ENCODE measurements at regions not wholly inside any gene's neighbourhood (a gene's known extent, or its start where the extent isn't known, plus 50 kb on each side); places are given as distances from the start of the nearest gene placed in this dataset.
A peak's percentile ranks its signal among the peaks of the same experiment; 100 is the strongest.
"Not testable (repeated sequence)": the region's sequence is repeated elsewhere in the genome, so short reads cannot be mapped to it uniquely, and the experiment has no call there.

- DNase-seq: no peak
These were observed 617.7 kb downstream of the MID1IP1 start for GRCh38 chrX:39418731-39419638.

- DNase-seq: no peak
These were observed 619.7 kb downstream of the MID1IP1 start for GRCh38 chrX:39421006-39421405.

- DNase-seq: no peak
These were observed 624.0 kb downstream of the MID1IP1 start for GRCh38 chrX:39425124-39425806.

- DNase-seq: no peak
These were observed 624.8 kb downstream of the MID1IP1 start for GRCh38 chrX:39426101-39426500.

- no peak for DNase-seq
These were observed 626.2 kb downstream of the MID1IP1 start for GRCh38 chrX:39427492-39427891.

- DNase-seq: no peak
These were observed 626.6 kb downstream of the MID1IP1 start for GRCh38 chrX:39427906-39428305.

GRCh38 chrX:39430551-39430950 lies 629.3 kb downstream of the MID1IP1 start:
- DNase-seq: no peak

- DNase-seq: no peak
These were observed 630.6 kb downstream of the MID1IP1 start for GRCh38 chrX:39431893-39432292.

GRCh38 chrX:39434671-39435070 lies 633.4 kb downstream of the MID1IP1 start:
- DNase-seq: not testable (repeated sequence)

GRCh38 chrX:39436538-39436937 lies 635.3 kb downstream of the MID1IP1 start:
- not testable (repeated sequence) for DNase-seq

GRCh38 chrX:39437670-39438441 lies 636.6 kb downstream of the MID1IP1 start:
- DNase-seq: no peak

GRCh38 chrX:39438603-39439602 lies 637.6 kb downstream of the MID1IP1 start:
- DNase-seq: no peak

- DNase-seq: no peak
These were observed 638.9 kb downstream of the MID1IP1 start for GRCh38 chrX:39439906-39440798.

- DNase-seq: no peak
These were observed 639.6 kb downstream of the MID1IP1 start for GRCh38 chrX:39440799-39441284.

- no peak for DNase-seq
These were observed 641.1 kb downstream of the MID1IP1 start for GRCh38 chrX:39442332-39442731.

- no peak for DNase-seq
These were observed 642.0 kb downstream of the MID1IP1 start for GRCh38 chrX:39443240-39443639.

GRCh38 chrX:39445336-39445735 lies 644.1 kb downstream of the MID1IP1 start:
- no peak for DNase-seq

GRCh38 chrX:39449352-39449751 lies 648.1 kb downstream of the MID1IP1 start:
- no peak for DNase-seq

- DNase-seq: peak; percentile 8
These were observed 647.4 kb downstream of the BCOR start for GRCh38 chrX:39450234-39450977.

GRCh38 chrX:39451046-39451445 lies 646.7 kb downstream of the BCOR start:
- no peak for DNase-seq
